ENCODE measurements at regions not wholly inside any gene's neighbourhood (a gene's known extent, or its start where the extent isn't known, plus 50 kb on each side); places are given as distances from the start of the nearest gene placed in this dataset.
A peak's percentile ranks its signal among the peaks of the same experiment; 100 is the strongest.

DNA sequence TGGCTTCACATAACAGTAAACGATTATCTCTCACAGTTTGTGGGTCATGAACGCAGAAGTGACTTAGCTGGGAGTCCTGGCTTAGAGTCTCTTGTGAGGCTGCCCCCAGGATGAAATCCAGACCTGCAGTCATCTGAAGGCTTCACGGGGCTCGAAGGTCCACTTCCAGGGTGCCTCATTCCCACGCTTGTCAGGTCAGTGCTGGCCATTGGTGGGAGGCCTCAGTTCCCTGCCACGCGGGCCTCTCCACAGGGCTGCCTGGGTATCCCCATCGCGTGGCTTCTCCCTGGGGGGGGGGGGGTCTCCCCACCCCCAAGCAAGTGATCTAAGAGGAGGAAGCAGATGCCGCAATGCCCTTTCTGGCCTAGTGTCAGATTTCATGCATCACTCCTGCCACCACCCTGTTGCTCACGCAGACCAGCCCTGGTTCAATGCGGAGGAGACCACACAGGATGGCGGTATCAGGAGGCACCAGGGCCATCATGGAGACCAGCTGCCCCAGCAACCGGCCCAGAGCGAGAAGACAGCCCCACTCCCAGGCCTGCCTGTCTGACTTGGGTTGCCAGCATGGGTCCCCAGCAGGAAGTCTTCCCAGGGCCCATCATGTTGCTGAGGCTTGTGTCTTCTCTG lies 77.3 kb upstream of the CDH5 start:
- DNase-seq: no peak

DNA sequence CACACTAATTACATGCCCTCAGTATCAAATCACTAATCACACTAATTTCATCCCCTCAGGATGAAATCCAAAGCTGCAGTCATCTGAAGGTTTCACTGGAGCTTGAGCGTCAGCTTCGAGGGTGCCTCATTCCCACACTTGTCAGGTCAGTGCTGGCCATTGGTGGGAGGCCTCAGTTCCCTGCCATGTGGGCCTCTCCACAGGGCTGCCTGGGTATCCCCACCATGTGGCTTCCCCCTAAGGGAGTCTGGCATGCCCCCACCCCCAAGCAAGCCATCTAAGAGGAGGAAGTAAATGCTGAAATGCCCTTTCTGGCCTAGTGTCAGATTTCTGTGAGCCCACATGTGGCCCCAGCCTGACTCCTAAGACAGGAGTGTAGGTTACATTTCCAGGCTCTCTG lies 78.6 kb upstream of the CDH5 start:
- DNase-seq: no peak

DNA sequence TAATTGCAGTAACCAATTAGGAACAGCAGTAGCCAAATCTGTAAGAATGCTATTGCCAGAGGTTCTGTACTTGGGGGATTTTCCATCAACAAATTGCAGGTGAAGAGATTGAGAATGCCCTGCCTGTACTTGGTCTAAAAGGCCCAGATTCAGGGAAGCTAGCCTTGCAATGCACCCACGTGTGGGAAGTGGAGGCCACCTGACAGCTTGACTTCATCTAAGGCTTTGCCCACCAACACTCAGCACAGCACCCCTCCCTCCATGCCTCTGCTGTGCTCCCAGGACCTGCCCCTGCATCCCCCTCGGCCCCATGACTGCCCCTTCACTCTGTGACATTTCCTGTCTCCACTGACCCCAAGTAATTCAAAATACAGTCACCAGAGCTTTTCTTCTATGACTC lies 79.1 kb upstream of the CDH5 start:
- no peak for DNase-seq

DNA sequence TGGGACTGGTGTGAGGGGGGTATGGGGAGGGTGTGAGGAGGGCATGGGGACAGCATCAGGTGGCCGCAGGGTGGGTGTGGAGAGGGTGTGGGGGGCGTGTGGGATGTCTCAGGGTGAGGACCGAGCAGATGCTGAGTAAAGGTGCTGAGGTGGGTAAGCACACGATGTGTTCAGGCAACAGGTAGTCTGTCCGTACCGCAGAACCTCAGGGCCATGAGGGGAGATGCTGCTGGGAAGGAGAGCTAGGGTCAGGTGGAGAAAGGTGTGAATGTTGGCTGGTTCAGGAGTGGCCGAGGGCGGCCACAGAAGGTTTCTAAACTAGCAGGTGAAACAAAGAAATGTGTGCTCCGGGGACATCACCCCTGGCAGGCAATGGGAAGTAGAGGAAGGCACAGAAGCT lies 80.0 kb upstream of the CDH5 start:
- no peak for DNase-seq

DNA sequence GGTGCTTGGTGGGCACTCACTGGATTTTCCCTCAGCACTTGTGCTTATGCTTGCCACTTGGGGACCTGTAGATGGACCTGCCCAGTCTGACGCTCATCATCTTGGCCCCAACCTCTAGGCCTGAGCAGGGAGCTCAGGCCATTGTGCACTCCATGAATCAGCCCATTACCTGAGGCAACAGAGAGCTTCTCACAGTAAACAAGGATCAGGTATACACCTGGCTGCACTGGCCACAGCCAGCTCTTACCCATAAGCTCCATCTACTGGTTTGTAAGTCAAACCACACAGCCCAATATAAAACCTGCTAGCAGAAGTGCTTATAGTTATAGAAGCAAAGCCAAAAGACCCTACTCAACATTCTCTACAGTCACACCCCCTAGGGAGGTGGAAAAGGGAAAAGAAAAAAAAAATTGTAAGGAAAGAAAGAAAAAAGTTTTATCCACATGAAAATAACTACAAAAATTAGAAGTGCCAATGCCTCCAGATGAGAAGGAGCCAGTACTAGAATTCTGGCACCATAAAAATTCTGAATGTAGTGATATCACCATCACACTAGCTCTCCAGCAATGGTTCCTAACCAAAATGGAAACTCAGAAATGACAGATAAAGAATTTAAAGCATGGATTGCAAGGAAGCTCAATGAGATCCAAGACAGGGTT lies 87.8 kb upstream of the CDH5 start:
- DNase-seq: no peak

DNA sequence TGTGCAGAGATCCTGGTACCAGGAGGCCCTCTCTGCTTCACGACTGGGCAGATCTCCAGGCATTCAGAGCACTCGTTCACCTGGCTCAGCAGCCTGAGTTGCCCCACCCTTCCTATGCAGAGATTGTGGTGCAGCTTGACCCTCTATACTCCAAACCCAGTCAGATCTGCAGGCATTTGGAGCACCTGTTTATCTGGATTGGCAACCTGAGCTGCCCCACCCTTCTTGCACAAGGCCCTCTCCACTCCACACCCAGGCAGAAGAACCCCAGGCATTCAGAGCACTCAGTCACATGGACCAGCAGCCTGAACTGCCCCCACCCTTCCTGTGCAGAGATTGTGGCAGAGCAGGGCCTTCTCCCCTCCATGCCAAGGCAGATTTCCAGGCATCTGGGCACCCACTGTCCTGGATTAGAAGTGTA lies 88.4 kb upstream of the CDH5 start:
- no peak for DNase-seq

DNA sequence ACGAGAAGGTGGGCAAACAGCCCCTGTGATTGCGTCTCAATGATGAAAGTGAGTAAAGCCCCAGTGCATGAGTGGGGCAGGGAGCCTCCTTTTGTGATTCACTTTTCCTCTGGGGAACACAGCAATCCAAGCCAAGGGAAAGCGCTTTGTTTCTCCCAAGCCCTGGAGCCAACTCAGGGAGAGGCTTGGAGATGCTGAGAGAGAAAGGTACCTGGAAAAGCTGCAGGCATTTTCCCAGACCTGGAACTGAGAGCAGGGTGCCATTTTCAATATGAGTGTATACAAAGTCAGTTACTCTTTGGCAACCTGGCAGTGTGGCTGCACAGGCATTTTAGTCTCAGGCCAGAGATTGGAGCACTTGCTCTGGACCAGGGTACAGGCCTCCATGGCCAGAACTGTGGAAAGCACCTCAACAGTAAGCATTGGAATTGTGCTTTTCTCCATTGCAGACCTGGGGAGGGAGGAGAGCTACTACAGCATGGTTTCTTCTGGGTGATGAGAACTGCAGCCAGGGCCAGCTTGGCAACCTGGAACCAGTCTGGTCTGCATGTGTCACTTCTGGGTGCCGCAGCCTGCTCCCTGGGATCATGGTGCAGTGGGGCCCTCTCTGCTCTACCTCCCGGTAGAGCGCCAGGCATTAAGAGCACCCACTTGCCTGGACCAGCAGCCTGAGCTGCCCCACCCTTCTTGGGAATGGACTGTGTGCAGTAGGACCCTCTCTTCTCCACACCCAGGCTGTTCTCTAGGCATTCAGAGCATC lies 89.0 kb upstream of the CDH5 start:
- DNase-seq: no peak

DNA sequence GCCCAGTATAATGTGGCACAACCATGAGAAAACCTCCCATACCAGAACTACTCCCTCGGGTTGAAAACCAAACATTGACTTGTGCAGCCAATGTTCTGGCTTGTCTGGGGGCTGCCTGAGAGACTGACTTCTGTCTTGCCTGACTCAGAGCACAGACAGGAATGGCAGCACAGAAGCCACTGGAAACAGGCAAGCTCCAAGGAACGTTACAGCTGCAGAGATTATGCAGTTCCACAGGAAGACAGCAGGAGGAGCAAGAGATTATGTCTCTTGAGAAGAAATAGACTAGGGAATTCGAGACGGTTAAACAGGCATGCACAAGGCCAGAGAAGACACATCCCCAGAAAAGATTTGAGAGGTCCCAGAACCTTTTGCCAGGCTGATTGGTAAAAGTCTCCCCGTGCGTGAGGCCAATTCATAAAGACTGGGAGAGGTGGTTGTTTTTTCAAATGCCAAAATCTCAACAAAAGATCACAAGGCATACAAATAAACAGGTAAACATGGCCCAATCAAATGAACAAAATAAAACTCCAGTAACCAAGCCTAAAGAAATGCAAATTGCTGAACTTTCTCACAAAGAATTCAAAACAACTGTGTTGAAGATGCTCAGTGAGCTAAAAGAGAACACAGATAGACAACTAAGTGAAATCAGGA lies 90.6 kb upstream of the CDH5 start:
- no peak for DNase-seq

DNA sequence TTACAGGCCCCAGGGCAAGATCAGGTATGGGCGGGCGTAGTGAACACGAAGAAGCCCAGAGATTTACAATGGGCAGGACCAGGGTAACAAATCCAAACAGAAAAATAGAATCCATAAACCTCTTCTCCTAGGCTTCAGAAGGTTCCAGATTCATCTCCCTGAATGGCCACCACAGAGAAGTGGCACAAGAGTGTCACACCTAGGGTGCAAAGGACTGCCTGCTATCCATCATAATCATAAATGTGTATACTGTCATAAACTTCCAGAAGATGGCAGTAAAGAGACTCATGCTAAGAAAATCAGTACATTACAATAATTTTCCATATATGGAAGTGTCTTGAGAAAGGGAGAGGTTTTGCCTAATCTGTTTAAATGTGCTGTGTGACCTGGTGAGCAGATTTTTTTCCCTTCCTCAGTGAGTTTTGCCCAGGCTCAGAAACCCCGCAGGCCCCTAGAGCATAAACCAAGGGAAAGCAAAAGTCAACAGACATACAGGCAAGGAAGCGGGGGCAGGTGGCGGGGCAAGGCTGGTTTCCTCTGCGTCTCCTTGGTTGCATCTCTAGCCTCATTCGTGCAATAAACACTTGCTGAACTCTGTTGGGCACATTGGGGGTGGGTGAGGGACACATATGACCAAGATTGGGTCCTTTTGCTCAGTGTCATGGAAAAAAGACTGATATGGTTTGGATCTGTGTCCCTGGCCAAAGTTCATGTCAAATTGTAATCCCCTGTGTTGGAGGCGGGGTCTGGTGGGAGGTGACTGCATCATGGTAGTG lies 92.0 kb upstream of the CDH5 start:
- DNase-seq: no peak

DNA sequence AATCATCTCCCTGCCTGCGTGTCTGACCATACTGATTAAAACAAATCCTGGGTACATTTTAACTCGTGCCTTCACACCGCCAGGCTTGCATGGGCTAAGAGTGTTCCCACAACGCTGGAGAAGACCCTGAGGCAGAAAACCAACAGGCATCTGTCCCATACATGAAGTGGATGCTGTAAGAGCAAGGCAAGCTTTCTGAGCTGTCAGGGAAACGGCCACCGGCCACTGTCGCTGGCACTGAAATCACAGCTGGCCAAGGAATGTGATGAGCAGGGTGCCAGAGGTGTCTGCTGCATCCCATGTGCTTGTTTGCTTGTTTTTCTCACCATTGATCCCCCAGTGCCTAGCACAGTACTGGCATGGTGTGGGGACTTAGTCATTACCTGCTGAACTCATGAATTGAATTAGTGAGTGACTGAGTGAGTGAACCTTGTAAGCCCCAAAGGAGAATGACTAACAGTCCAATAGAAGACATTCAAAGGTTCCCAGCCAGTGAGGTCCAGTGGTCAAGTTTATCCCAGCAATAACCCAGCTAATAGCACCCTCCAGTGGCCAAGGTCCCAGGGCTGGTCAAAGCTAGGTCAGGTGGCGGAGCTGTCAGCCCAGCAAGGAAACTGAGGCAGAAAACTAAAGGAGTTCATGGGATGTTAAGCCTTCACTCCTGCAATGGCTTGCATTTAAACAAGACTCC lies 92.7 kb upstream of the CDH5 start:
- no peak for DNase-seq

DNA sequence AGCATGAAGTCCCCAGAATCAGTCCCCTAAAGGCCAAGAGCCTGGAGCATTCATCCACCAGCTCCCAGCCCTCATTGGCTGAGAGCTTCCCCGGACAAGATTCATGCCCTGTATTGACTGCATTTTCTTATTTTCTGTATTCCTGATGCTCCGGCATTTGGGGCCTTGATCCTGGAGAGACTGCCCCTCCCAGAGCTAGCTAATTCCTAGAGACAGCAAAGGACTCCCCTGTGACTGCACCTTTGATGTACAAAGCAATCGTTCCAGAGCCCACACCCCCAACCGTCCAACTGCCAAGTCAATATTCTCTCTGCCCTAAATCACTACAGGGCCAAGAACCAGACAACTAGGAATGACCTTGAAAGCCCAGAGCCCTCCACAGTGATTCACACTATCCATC lies 93.4 kb upstream of the CDH5 start:
- no peak for DNase-seq

DNA sequence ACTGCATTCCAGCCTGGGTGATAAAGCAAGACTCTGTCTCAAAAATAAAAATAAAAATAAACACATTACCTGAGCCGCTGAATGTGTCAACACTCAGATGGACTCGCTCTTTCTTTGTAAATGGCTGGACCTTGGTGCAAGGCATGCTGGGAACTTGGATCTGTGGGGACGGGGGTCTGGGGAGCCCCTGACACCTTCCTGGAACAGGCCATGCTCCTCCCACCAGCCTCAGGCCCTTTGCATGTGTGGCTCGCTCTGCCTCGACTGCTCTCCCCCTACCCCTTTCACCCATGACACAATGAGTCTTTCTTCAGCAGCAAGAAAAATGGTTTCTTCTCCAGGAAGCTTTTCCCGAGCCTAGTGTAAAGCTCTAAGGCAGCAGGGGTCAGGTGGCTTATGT lies 94.0 kb upstream of the CDH5 start:
- DNase-seq: no peak

DNA sequence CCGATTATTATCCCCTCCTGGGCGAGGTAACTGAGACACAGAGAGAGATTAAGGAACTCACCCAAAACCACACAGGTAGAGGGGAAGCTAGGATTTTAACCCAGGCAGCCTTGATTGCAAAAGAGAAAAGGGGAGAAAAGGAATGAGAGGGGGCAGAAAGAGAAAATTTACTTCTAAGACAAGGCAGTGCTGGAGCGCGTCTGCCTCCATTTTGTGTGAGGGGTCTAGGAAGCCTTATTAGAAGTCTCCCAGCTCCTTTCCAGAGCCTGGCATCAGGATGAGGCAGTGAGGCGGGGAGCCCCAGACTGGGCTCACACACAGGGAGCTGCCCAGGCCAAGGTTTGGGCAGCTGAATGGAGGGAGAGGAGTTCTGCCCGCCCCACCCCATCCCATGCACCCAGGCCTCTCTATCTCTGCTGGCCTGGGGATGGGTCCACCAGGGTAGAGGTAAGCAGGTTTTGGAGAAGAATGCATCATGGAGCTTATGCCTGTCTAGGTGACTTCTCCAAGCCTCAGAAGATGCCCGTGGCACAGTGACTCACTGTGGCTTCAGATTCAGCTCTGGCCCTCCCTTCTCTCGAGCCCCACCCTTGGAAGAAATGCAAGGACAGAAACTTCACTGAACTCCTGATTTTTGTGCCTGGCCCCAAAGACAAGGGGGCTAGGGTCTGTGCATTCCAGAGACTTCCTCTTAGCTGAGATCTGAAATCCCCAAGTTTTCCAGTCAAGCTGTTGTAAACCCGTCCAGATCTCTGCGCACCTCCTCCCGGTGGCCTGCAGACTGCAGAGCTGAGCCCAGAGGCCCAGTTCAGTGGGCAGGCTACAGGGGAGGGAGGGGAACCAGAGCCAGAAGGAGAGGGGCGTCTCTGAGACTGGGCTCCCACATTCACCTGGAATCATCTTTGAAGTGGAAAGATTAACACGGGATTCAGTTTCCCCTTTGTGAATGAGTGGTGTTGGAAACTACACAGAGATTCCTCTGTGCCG lies 95.1 kb upstream of the CDH5 start:
- DNase-seq: no peak

DNA sequence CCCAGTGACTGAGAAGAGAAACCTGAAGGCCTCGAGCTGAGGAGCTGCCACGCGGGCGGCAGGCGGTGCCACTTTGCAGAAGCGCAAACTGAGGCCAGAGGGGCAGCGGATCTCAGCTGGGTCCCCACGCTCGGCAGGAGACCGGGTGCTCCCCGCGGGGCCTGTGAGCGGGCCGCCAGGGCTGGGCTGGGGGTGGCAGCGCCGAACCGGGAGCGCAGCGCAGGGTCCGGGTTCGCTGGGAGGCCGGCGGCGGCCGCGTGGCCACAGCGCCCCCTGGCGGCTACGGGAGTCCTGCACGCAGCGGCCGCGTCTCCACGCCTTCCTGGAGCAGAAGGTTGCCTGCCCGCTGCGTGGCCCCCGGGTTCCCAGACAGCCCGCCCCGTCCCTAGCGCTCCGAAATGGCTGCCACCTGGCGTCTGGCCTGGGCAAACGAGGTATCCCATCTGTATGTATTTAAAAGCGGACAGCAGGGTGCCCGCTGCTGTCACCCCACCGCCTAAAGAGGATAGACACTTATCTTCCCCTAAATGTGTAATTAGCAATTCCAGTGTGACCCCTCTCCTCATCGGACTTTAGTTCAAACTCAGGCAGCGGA lies 96.1 kb upstream of the CDH5 start:
- DNase-seq: peak; percentile 55

DNA sequence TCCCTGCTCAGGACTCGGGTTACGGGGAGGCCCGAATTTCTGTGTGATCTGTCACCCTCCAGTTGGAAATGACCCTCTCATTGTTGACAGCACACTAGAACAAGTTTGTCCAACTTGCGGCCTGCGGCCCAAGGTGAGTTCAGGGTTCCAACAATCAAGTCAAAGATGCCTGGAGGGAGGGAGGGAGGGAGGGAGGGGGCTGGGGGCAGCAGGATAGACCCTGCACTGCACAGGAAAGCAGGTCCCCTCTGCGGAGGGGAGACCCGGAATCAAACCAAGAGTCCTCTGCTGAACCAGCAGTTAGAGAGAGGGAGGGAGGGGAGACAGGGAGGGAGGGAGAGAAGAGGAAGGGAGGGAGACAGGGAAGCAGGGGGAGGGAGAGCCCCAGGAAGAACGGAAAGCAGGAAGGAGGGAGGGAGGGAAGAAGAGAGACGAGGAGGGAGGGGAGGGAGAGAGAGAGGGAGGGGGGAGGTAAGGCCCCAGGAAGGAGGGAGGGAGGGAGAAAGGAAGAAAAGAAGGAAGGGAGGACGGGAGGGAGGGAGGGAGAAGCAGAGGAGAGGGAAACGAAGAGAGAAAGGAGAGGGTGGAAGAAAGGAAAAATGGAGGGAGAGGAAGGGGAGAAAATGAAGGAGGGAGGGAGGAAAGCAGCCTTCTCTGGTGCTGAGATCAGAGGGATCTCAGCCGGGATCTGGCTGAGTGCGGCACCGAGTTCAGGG lies 96.7 kb upstream of the CDH5 start:
- no peak for DNase-seq

DNA sequence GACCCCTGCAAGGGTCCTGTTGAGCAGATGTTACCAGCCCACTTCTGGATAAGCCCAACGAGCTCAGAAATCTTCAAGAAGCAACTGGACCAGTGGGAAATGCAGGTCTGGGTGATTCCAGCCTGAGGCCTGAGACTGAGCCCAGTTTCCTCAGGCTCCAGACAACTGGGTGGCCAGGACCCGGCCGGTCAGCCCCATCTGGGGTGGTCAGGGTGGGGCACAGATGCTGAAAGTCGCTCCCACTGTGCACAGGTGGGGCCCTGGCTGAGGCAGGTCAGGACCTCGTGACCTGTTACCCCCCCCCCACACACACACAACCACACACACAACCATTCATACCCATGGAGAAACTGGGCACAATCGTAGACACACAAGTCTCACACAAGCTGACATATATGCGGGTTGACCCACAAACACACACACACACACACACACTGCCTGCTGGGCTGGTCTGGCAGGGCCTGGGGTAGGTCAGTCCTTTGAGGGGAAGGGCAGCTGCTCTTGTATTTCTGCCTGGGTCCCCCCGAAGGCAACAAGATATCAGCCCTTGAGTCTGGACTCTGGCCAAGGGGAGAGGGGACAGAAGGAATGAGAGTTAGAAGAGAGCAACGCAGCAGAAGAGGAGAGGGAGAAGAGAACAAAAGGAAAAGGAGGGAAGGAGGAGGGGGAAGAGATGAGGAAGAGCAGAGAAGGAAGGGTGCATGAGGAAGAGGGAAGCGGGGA lies 99.0 kb upstream of the CDH5 start:
- no peak for DNase-seq

DNA sequence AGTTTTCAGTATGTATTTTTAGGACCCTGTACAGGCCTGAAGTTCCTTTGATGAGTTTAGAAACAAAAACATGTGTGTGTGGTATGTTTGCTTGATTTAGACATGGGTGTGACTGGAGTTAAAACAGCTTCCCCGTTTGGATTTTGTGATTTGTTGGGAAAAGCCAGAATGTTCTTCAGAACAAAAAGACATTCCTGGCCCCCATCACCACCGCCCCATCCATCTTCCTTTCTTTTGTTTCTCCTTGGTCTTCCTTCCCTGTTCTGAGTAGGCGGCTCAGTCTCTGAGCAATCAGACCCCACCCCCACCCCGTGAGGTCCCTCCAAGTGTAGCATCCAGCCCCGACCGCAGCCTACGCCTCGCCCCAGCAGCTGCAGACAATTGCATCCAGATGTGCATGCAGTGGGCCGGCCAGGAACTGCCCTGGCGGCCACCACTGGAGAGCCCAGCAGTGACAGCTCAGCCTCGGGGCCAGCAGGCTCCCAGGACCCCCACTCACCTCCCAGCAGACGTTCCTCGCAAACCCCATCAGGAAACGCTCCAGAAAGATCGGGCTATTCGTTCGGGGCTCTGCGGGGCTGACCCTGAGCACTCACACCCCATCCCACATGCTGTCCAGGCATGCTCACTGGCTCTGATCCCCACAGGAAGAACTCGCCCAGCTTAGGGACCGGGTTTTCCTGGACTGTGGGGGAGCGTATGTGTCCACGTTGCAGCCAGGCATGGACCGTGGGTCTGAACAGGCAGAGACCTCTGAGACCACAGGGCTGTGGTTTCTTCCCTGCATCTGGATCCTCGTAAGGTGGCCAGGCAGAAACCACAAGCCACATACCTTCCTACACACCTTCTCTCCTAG lies 99.8 kb upstream of the CDH5 start:
- no peak for DNase-seq

DNA sequence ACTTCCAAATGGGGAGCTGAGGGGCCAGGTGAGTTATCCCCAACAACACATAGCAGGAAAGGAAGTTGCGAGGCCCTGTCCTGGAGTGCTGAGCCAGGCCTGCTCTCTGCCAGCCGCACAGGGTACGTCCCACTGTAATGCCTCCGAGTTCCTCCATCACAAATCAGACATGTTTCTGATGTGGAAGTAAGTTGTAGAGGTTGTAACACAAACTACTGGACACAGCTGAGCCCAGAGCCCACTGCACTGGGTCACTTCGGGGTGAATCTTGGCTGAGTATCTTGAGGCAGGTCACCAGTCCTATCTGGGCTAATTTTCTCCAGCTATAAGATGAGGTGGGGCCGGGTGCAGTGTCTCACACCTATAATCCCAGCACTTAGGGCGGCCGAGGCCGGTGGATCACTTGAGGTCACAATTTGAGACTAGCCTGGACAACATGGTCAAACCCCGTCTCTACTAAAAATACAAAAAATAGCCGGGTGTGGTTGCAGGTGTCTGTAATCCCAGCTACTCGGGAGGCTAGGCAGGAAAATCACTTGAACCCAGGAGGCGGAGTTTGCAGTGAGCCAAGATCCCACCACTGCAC lies 100.8 kb upstream of the CDH5 start:
- DNase-seq: no peak

All from activated CD4-positive, alpha-beta T cell treated with anti-CD3 and anti-CD28 coated beads, Interleukin-2, amount 50 U/mL, for 1 hour (primary cell).